Fibroblast of villous mesenchyme (primary cell): ENCODE measurements at regions not wholly inside any gene's neighbourhood (a gene's known extent, or its start where the extent isn't known, plus 50 kb on each side); places are given as distances from the start of the nearest gene placed in this dataset.

Source experiments
- DNase-seq: peaks from one replicate; pipeline ENCODE4 v3.0.0-alpha.2; 2010; ENCODE audit warnings: low read depth
- H3K4me3 ChIP-seq: 2 replicates; pipeline ENCODE4 v1.5.1; 2011; ENCODE audit warnings: low read depth, mild to moderate bottlenecking, low read length
- CTCF ChIP-seq: IDR thresholded peaks from 2 replicates; pipeline ENCODE4 v1.5.1; 2012; ENCODE audit warnings: low read depth, mild to moderate bottlenecking, low read length; ENCODE audit not compliant: insufficient read depth

- H3K4me3 ChIP-seq: no peak overlapping the region
- TF ChIP-seq CTCF: no peak
These were observed 57.3 kb downstream of the MAF start for GRCh38 chr16:79543219-79543618.

GRCh38 chr16:79542237-79542774, 58.2 kb downstream of the MAF start:
- H3K4me3 ChIP-seq: no peak overlapping the region
- no peak for DNase-seq
- TF ChIP-seq CTCF: no peak

More at GRCh38 chr16:79543219-79543618, 57.3 kb downstream of the MAF start:
- DNase-seq: no peak

GRCh38 chr16:79540825-79541595, 59.5 kb downstream of the MAF start:
- DNase-seq: no peak
- TF ChIP-seq CTCF: no peak
- H3K4me3 ChIP-seq: no peak overlapping the region

GRCh38 chr16:79537584-79537983, 63.0 kb downstream of the MAF start:
- no peak overlapping the region for H3K4me3 ChIP-seq
- no peak for DNase-seq
- no peak for TF ChIP-seq CTCF

- no peak for DNase-seq
- no peak overlapping the region for H3K4me3 ChIP-seq
- TF ChIP-seq CTCF: no peak
These were observed 63.6 kb downstream of the MAF start for GRCh38 chr16:79536958-79537357.

GRCh38 chr16:79535130-79535529, 65.4 kb downstream of the MAF start:
- H3K4me3 ChIP-seq: no peak overlapping the region
- no peak for TF ChIP-seq CTCF
- no peak for DNase-seq

GRCh38 chr16:79534143-79534542, 66.4 kb downstream of the MAF start:
- DNase-seq: no peak
- H3K4me3 ChIP-seq: no peak overlapping the region
- TF ChIP-seq CTCF: no peak
